Vagina (tissue), 2 donors: ENCODE measurements at regions not wholly inside any gene's neighbourhood (a gene's known extent, or its start where the extent isn't known, plus 50 kb on each side); places are given as distances from the start of the nearest gene placed in this dataset.

Source experiments
- DNase-seq, 2 donors: peaks; one replicate each; pipeline ENCODE4 v3.0.0-alpha.2; 2017; ENCODE audit errors: extremely low spot score in 2 of 2
- H3K27ac ChIP-seq: fragments of 200-600 bp; sonication (generic); one replicate; pipeline ENCODE4 v1.5.1; 2019
- H3K27me3 ChIP-seq: fragments of 200-600 bp; sonication (generic); one replicate; pipeline ENCODE4 v1.5.1; 2019
- H3K36me3 ChIP-seq, 2 donors: fragments of 200-600 bp; sonication (generic); one replicate each; pipeline ENCODE4 v1.5.1; 2017 to 2019
- H3K4me1 ChIP-seq: fragments of 200-600 bp; sonication (generic); one replicate; pipeline ENCODE4 v1.5.1; 2019
- H3K4me3 ChIP-seq, 2 donors: fragments of 200-600 bp; sonication (generic); 1 replicate in 1 of 2; 2 replicates in 1 of 2; pipeline ENCODE4 v1.5.1; 2016 to 2019
- H3K9me3 ChIP-seq: fragments of 200-600 bp; sonication (generic); one replicate; pipeline ENCODE4 v1.5.1; 2019
- POLR2A ChIP-seq, 2 donors: fragments of 450-650 bp; IDR thresholded peaks; one replicate each; pipeline ENCODE4 v1.6.1; 2017; ENCODE audit warnings: antibody characterized with exemption in 2 of 2, mild to moderate bottlenecking in 2 of 2, moderate library complexity in 2 of 2
- POLR2AphosphoS5 ChIP-seq, 2 donors: sonication (generic); formaldehyde crosslinking; IDR thresholded peaks; one replicate each; pipeline ENCODE4 v1.9.0; 2017; ENCODE audit warnings: antibody characterized with exemption in 2 of 2, mild to moderate bottlenecking in 2 of 2, low read depth in 1 of 2; ENCODE audit not compliant: insufficient read depth in 1 of 2
- intact Hi-C: fragments of 100-400 bp; cut with DNase I; formaldehyde crosslinking; loops from one replicate; pipeline ENCODE4 v1.15.1; 2023
- TF ChIP-seq, protein P1 (sequence below), 3 experiments: fragments of 450-650 bp in 2 of 3; fragments of 200-600 bp in 1 of 3; sonication (generic) in 1 of 3; IDR thresholded peaks; one replicate each; pipeline ENCODE4 v1.5.1; 2017 to 2019; ENCODE audit warnings: antibody characterized with exemption in 3 of 3, mild to moderate bottlenecking in 2 of 3, moderate library complexity in 2 of 3

DNA sequence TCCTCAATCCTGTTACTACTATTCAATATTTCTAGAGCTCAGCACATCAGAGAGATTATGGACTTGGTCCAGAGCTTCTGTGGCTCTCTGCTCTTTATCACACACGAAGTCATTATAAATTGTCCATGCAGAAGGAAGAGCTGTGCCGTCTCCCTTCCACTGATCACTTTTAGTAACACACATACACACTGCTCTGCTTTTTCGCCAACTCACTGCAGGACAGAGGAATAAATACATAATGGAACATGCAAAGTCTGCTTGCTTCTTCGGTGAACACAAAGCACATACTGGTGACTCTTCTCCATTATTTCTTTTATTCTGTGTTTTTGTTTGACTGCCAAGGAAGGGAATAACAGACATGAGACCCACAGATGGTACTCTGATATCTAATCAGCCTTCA lies 1000.0 kb upstream of the TENM4 start:
- TF ChIP-seq POLR2AphosphoS5 (IDR thresholded peaks at IDR 0.05; ENCODE audit: insufficient read depth in 1 of 2, low read depth in 1 of 2) (no peak), POLR2A (IDR thresholded peaks at IDR 0.05) (no peak)
- TF ChIP-seq, protein P1, sequence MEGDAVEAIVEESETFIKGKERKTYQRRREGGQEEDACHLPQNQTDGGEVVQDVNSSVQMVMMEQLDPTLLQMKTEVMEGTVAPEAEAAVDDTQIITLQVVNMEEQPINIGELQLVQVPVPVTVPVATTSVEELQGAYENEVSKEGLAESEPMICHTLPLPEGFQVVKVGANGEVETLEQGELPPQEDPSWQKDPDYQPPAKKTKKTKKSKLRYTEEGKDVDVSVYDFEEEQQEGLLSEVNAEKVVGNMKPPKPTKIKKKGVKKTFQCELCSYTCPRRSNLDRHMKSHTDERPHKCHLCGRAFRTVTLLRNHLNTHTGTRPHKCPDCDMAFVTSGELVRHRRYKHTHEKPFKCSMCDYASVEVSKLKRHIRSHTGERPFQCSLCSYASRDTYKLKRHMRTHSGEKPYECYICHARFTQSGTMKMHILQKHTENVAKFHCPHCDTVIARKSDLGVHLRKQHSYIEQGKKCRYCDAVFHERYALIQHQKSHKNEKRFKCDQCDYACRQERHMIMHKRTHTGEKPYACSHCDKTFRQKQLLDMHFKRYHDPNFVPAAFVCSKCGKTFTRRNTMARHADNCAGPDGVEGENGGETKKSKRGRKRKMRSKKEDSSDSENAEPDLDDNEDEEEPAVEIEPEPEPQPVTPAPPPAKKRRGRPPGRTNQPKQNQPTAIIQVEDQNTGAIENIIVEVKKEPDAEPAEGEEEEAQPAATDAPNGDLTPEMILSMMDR (IDR thresholded peaks at IDR 0.05) = no peak
- Histone ChIP-seq H3K27me3 (no peaks in the 10 kb centered on the region), H3K36me3 (no peaks in the 10 kb centered on the region), H3K9me3 (no peaks in the 10 kb centered on the region), H3K27ac (no peak overlapping the region), H3K4me3 (no peak overlapping the region), H3K4me1 (no peaks in the 10 kb centered on the region)
- DNase-seq = no peak
- intact Hi-C loops = no loop called here

- no peak overlapping the region for H3K27ac ChIP-seq
- no peaks in the 10 kb centered on the region for H3K27me3 ChIP-seq
- no peak for DNase-seq
- H3K4me1 ChIP-seq = no peaks in the 10 kb centered on the region
- intact Hi-C loops = no loop called here
- no peaks in the 10 kb centered on the region for H3K9me3 ChIP-seq
- no peak overlapping the region for H3K4me3 ChIP-seq
- H3K36me3 ChIP-seq = no peaks in the 10 kb centered on the region
- TF ChIP-seq, protein P1 (IDR thresholded peaks at IDR 0.05) = no peak
- TF ChIP-seq POLR2A (IDR thresholded peaks at IDR 0.05) = no peak
- TF ChIP-seq POLR2AphosphoS5 (IDR thresholded peaks at IDR 0.05; ENCODE audit: insufficient read depth in 1 of 2, low read depth in 1 of 2) = no peak
Observed at GRCh38 chr11:80436547-80436946, 995.7 kb upstream of the TENM4 start.

GRCh38 chr11:80435345-80435744 lies 994.5 kb upstream of the TENM4 start:
- no peaks in the 10 kb centered on the region for H3K36me3 ChIP-seq
- no peak overlapping the region for H3K27ac ChIP-seq
- no peak overlapping the region for H3K4me3 ChIP-seq
- DNase-seq = no peak
- TF ChIP-seq, protein P1 (IDR thresholded peaks at IDR 0.05) = no peak
- no peak for TF ChIP-seq POLR2AphosphoS5 (IDR thresholded peaks at IDR 0.05; ENCODE audit: insufficient read depth in 1 of 2, low read depth in 1 of 2)
- no peak for TF ChIP-seq POLR2A (IDR thresholded peaks at IDR 0.05)
- intact Hi-C loops = no loop called here
- H3K9me3 ChIP-seq = no peaks in the 10 kb centered on the region
- H3K27me3 ChIP-seq = no peaks in the 10 kb centered on the region
- H3K4me1 ChIP-seq = no peaks in the 10 kb centered on the region

DNA sequence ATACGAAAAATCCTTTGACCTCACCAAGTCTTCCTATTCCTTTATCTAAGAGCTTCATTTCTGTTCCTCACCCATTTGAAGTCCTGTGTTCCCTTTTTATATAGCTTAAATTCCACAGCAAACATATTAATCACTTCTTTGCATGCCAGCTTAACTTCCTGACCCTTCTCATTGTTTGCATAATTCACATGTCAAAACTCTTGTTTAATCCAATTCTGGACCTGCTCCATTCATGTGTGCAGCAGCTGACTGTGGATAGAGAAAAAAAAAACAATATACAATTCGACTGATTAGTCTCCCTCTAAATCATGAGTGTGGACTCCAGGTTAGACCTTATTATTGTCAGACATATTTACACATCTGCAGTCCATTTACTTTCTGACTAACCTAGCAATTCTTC lies 991.2 kb upstream of the TENM4 start:
- Histone ChIP-seq H3K4me1 (no peaks in the 10 kb centered on the region), H3K27me3 (no peaks in the 10 kb centered on the region), H3K9me3 (no peaks in the 10 kb centered on the region), H3K4me3 (no peak overlapping the region), H3K27ac (no peak overlapping the region), H3K36me3 (no peaks in the 10 kb centered on the region)
- no peak for DNase-seq
- intact Hi-C loops = no loop called here
- TF ChIP-seq POLR2AphosphoS5 (IDR thresholded peaks at IDR 0.05; ENCODE audit: insufficient read depth in 1 of 2, low read depth in 1 of 2) = no peak
- TF ChIP-seq POLR2A (IDR thresholded peaks at IDR 0.05) = no peak
- TF ChIP-seq, protein P1 (IDR thresholded peaks at IDR 0.05) = no peak

GRCh38 chr11:80424012-80424695 lies 983.3 kb upstream of the TENM4 start:
- H3K27ac ChIP-seq = no peak overlapping the region
- intact Hi-C loops = no loop called here
- TF ChIP-seq, protein P1 (IDR thresholded peaks at IDR 0.05) = no peak
- no peak for TF ChIP-seq POLR2AphosphoS5 (IDR thresholded peaks at IDR 0.05; ENCODE audit: insufficient read depth in 1 of 2, low read depth in 1 of 2)
- no peak for TF ChIP-seq POLR2A (IDR thresholded peaks at IDR 0.05)
- no peak overlapping the region for H3K4me3 ChIP-seq
- H3K4me1 ChIP-seq = no peaks in the 10 kb centered on the region
- DNase-seq = no peak
- no peaks in the 10 kb centered on the region for H3K9me3 ChIP-seq
- no peaks in the 10 kb centered on the region for H3K36me3 ChIP-seq
- no peaks in the 10 kb centered on the region for H3K27me3 ChIP-seq
